Neural cell (in vitro differentiated cells): ENCODE measurements at regions not wholly inside any gene's neighbourhood (a gene's known extent, or its start where the extent isn't known, plus 50 kb on each side); places are given as distances from the start of the nearest gene placed in this dataset.

Source experiments
- H2AFZ ChIP-seq: fragments of 200-600, 300-800 bp; sonication (generic), shearing (Covaris generic); 2 replicates; pipeline ENCODE4 v1.6.0; 2014; ENCODE audit warnings: low read depth, mild to moderate bottlenecking, antibody characterized with exemption, low read length, moderate library complexity
- H3F3A ChIP-seq: fragments of 200-600 bp; shearing (Covaris generic); 2 replicates; pipeline ENCODE4 v1.6.1; 2016; ENCODE audit warnings: mild to moderate bottlenecking, moderate library complexity, mixed read lengths, antibody characterized with exemption, low read length; ENCODE audit not compliant: insufficient read depth, poor library complexity, severe bottlenecking
- H3K27ac ChIP-seq: fragments of 200-600, 300-800 bp; sonication (generic), shearing (Covaris generic); 2 replicates; pipeline ENCODE4 v1.5.1; 2014; ENCODE audit warnings: mild to moderate bottlenecking, low read length, moderate library complexity
- H3K27me3 ChIP-seq: fragments of 300-800, 200-600 bp; sonication (generic), shearing (Covaris generic); 2 replicates; pipeline ENCODE4 v1.6.0; 2014; ENCODE audit warnings: mild to moderate bottlenecking, low read depth, low read length, moderate library complexity; ENCODE audit not compliant: insufficient read depth
- H3K36me3 ChIP-seq: fragments of 300-800, 200-600 bp; sonication (generic), shearing (Covaris generic); 2 replicates; pipeline ENCODE4 v1.5.1; 2014; ENCODE audit warnings: mild to moderate bottlenecking, antibody characterized with exemption, low read length, moderate library complexity; ENCODE audit not compliant: insufficient read depth
- H3K4me2 ChIP-seq: fragments of 300-800, 200-600 bp; sonication (generic), shearing (Covaris generic); 2 replicates; pipeline ENCODE4 v1.6.0; 2014; ENCODE audit warnings: mild to moderate bottlenecking, low read length
- H3K4me3 ChIP-seq: fragments of 300-800, 200-600 bp; sonication (generic), shearing (Covaris generic); 2 replicates; pipeline ENCODE4 v1.5.1; 2014; ENCODE audit warnings: mild to moderate bottlenecking, low read length, moderate library complexity
- H3K79me2 ChIP-seq: fragments of 200-600 bp; shearing (Covaris generic); replicated peaks from 2 replicates; pipeline ENCODE4 v1.6.0; 2014; ENCODE audit warnings: mild to moderate bottlenecking, low read length, moderate library complexity; ENCODE audit not compliant: insufficient read depth
- H3K9ac ChIP-seq: fragments of 300-800, 200-600 bp; sonication (generic), shearing (Covaris generic); 2 replicates; pipeline ENCODE4 v1.6.1; 2016; ENCODE audit warnings: mild to moderate bottlenecking, low read length, mixed read lengths
- H3K9me2 ChIP-seq: fragments of 200-600 bp; shearing (Covaris generic); 2 replicates; pipeline ENCODE4 v1.6.1; 2016; ENCODE audit warnings: mild to moderate bottlenecking, low read length, mixed read lengths; ENCODE audit not compliant: insufficient read depth
- H3K9me3 ChIP-seq: fragments of 200-600, 300-800 bp; sonication (generic), shearing (Covaris generic); 2 replicates; pipeline ENCODE4 v1.6.1; 2016; ENCODE audit warnings: mild to moderate bottlenecking, mixed run types, low read length, moderate library complexity, mixed read lengths
- H4K20me1 ChIP-seq: fragments of 200-600 bp; shearing (Covaris generic); 2 replicates; pipeline ENCODE4 v1.6.1; 2016; ENCODE audit warnings: mild to moderate bottlenecking, mixed run types; ENCODE audit not compliant: insufficient read depth
- CTCF ChIP-seq: fragments of 450-650 bp; IDR thresholded peaks from 2 replicates; pipeline ENCODE4 v1.5.1; 2014; ENCODE audit warnings: antibody characterized with exemption, mild to moderate bottlenecking, moderate library complexity; ENCODE audit not compliant: poor library complexity, severe bottlenecking
- EP300 ChIP-seq: fragments of 450-650 bp; conservative IDR thresholded peaks from 2 replicates; pipeline ENCODE4 v1.6.1; 2014; ENCODE audit warnings: antibody characterized with exemption, mild to moderate bottlenecking, moderate library complexity; ENCODE audit not compliant: poor library complexity, severe bottlenecking
- EZH2 ChIP-seq: fragments of 200-600, 300-800 bp; shearing (Covaris generic), sonication (generic); IDR thresholded peaks from 2 replicates; pipeline ENCODE4 v1.6.1; 2014; ENCODE audit warnings: antibody characterized with exemption, low read length, borderline replicate concordance, mild to moderate bottlenecking; ENCODE audit not compliant: insufficient read depth, poor library complexity, severe bottlenecking
- MXI1 ChIP-seq: fragments of 450-650 bp; conservative IDR thresholded peaks from 2 replicates; pipeline ENCODE4 v1.6.1; 2014; ENCODE audit warnings: antibody characterized with exemption, mild to moderate bottlenecking; ENCODE audit not compliant: poor library complexity, severe bottlenecking
- POLR2AphosphoS5 ChIP-seq: IDR thresholded peaks from 2 replicates; pipeline ENCODE4 v1.6.1; 2012
- RAD21 ChIP-seq: fragments of 450-650 bp; conservative IDR thresholded peaks from 2 replicates; pipeline ENCODE4 v1.6.1; 2014; ENCODE audit warnings: antibody characterized with exemption, mild to moderate bottlenecking, moderate library complexity
- REST ChIP-seq: IDR thresholded peaks from 2 replicates; pipeline ENCODE4 v1.6.1; 2012; ENCODE audit warnings: borderline replicate concordance
- SMC3 ChIP-seq: fragments of 450-650 bp; conservative IDR thresholded peaks from 2 replicates; pipeline ENCODE4 v1.6.1; 2014; ENCODE audit warnings: antibody characterized with exemption, mild to moderate bottlenecking, moderate library complexity; ENCODE audit not compliant: poor library complexity
- TAF1 ChIP-seq: IDR thresholded peaks from 2 replicates; pipeline ENCODE4 v1.6.1; 2012; ENCODE audit warnings: low read depth

DNA sequence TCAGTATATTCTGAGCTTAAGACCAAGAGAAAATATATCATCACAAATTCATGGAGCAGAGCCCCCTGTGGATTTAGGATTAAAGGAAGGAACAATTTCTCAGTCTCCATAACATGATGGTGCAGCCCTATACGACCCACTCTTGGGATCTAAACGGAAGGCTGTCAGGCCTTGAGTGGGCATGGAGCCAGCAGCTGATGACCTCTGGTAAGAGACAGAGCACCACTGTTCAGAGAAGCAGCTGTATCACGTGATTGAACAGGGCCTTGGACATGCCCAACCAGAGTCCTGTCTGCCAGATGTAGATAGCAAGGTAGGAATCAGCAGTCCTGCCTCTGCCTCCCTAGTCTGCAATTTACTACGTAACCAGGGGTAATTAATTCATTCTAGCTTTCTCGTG lies 259.4 kb upstream of the POU3F2 start:
- Histone ChIP-seq H4K20me1 (no peaks in the 10 kb centered on the region), H3K9me3 (no peaks in the 10 kb centered on the region), H3K9me2 (no peaks in the 10 kb centered on the region), H2AFZ (no peak overlapping the region), H3F3A (no peaks in the 10 kb centered on the region), H3K4me2 (no peak overlapping the region), H3K9ac (no peak overlapping the region), H3K27me3 (no peaks in the 10 kb centered on the region), H3K27ac (no peak overlapping the region), H3K4me3 (no peak overlapping the region), H3K79me2 (no peaks in the 10 kb centered on the region), H3K36me3 (no peaks in the 10 kb centered on the region)
- TF ChIP-seq EZH2 (no peak), MXI1 (no peak), TAF1 (no peak), CTCF (no peak), EP300 (no peak), RAD21 (no peak), REST (no peak), POLR2AphosphoS5 (no peak), SMC3 (no peak)

DNA sequence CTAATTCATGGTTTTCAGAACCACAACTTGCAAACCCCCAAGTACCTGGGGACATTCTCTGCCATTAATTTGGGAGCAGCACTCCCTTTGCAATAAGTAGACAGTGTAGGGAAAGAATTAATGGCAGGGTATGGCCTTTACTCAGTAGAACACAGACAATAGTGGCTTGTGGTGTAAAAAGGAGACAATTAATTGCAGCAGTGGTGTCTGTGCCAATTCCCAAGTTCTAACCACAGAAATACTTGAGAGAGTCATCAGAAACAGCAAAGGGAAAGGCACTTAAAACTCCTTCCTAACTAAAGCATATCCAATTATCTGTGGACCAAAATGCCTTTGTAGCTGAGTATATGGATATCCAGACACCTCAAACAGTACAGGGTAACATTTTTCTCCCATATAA lies 257.6 kb upstream of the POU3F2 start:
- no peak for TF ChIP-seq REST
- Histone ChIP-seq H3K4me3 (no peak overlapping the region), H3K27ac (no peak overlapping the region), H3K27me3 (no peaks in the 10 kb centered on the region), H3K4me2 (no peak overlapping the region), H3K9me3 (no peaks in the 10 kb centered on the region), H3K9me2 (no peaks in the 10 kb centered on the region), H2AFZ (no peak overlapping the region), H3K36me3 (no peaks in the 10 kb centered on the region), H3K9ac (no peak overlapping the region), H3F3A (no peaks in the 10 kb centered on the region), H4K20me1 (no peaks in the 10 kb centered on the region), H3K79me2 (no peaks in the 10 kb centered on the region)
